Gastroesophageal sphincter (tissue), 3 donors: ENCODE measurements at regions not wholly inside any gene's neighbourhood (a gene's known extent, or its start where the extent isn't known, plus 50 kb on each side); places are given as distances from the start of the nearest gene placed in this dataset.

ENCODE experiments used
- CTCF ChIP-seq, 4 experiments: fragments of 200-600 bp in 2 of 4; fragments of 450-650 bp in 2 of 4; sonication (generic) in 1 of 4; IDR thresholded peaks; one replicate each; pipeline ENCODE4 v1.5.1; 2017 to 2019; ENCODE audit warnings: antibody characterized with exemption in 4 of 4, mild to moderate bottlenecking in 2 of 4, moderate library complexity in 2 of 4
- EP300 ChIP-seq: sonication (generic); formaldehyde crosslinking; IDR thresholded peaks from one replicate; pipeline ENCODE4 v1.6.1; 2017; ENCODE audit warnings: antibody characterized with exemption, mild to moderate bottlenecking
- POLR2A ChIP-seq, 2 donors: fragments of 450-650 bp; IDR thresholded peaks; one replicate each; pipeline ENCODE4 v1.6.1; 2017; ENCODE audit warnings: antibody characterized with exemption in 2 of 2, mild to moderate bottlenecking in 2 of 2, moderate library complexity in 1 of 2
- POLR2AphosphoS5 ChIP-seq: sonication (generic); formaldehyde crosslinking; IDR thresholded peaks from one replicate; pipeline ENCODE4 v1.6.1; 2017; ENCODE audit warnings: antibody characterized with exemption

- TF ChIP-seq POLR2A (IDR thresholded peaks at IDR 0.05) = no peak
- no peak for TF ChIP-seq CTCF (IDR thresholded peaks at IDR 0.05)
- no peak for TF ChIP-seq POLR2AphosphoS5
- TF ChIP-seq EP300 = no peak
Observed at GRCh38 chr2:217465100-217465499, 537.7 kb downstream of the TNS1 start.
